ELR (cell line): ENCODE measurements at regions not wholly inside any gene's neighbourhood (a gene's known extent, or its start where the extent isn't known, plus 50 kb on each side); places are given as distances from the start of the nearest gene placed in this dataset.
"Not testable (repeated sequence)": the region's sequence is repeated elsewhere in the genome, so short reads cannot be mapped to it uniquely, and the experiment has no call there.

Experiments used
- DNase-seq: peaks from one replicate; pipeline ENCODE4 v3.0.0-alpha.2; 2015; ENCODE audit warnings: low read depth

- no peak for DNase-seq
These were observed 604.9 kb upstream of the CDH2 start for GRCh38 chr18:28781616-28782362.

- DNase-seq = no peak
These were observed 601.8 kb upstream of the CDH2 start for GRCh38 chr18:28778706-28779105.

DNA sequence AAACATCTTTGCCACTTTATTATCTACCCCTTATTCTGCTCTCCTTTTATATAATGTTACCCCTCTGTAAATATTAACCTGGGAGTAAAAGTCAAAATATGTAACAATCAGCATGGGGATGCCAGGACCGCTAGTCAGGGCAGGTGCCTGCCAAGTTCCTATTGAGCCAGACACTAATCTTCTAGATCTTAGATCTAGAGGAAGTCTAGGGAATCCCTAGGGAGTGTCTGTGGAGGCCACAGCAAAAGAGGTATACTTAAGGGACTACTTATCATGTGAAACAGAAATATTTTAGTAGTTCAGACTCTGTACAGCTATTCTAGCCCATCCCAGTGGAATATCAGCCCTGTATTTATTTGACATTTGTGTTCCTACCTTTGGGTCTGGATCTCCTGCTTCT lies 600.8 kb upstream of the CDH2 start:
- no peak for DNase-seq

DNA sequence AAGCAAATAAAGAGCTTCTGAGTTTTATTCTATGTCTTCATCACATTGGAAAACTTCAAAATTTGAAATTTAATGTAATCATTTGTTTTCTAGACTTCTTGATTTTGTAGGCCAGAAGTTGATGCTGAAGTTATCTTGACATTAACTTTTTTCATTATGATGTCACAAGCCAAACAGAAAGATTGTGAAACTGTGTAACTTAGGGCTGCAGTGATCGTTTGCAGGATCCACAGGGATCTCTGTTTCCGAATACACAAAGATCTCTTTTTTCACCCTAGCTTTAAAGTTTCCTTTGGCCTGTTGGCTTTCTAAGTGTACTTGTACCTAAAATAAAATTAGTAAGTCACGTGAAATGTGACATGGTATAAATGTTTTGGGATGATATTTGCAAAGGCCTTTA lies 594.9 kb upstream of the CDH2 start:
- peak; percentile 28 for DNase-seq

- DNase-seq = no peak
These were observed 592.1 kb upstream of the CDH2 start for GRCh38 chr18:28768791-28769768.

GRCh38 chr18:28767727-28768211 lies 590.8 kb upstream of the CDH2 start:
- DNase-seq = peak; percentile 76

- DNase-seq = peak; percentile 33
These were observed 590.3 kb upstream of the CDH2 start for GRCh38 chr18:28767201-28767600.

DNA sequence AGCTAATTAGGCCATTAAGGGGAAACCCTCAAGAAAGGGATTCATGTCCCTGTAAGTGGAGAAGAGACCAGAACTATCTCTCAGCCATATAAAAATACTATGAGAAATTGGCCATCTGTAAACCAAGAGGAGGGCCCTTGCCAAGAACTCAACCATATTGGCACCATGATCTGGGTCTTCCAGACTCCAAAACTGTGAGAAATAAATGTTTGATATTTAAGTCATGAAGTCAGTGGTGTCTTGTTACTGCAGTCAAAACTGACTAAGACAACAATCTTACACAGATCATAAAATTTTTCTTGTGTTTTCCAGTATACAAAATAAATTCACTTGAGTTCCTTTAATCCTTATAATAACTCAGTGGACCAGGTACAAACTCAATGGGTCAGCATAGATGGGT lies 589.8 kb upstream of the CDH2 start:
- DNase-seq = no peak

DNA sequence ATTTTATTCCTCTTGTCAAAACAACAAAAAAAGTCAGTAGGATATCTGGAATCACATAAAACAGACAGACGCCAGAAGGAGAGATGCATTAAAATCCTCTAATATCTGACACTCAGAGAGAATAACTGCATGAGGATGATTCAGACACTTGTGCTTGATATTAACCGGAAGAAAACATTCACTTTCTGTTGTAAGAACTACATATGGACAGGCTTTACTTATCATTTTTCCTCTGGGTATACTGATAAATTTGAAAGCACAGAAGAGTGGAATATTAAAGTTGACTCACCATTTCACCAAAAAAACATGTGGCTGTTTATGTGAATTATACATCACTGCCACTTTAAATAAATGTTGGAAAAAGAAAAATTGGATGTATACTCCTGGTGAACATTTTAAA lies 589.1 kb upstream of the CDH2 start:
- DNase-seq = peak; percentile 27

- no peak for DNase-seq
These were observed 583.4 kb upstream of the CDH2 start for GRCh38 chr18:28760299-28760698.

- DNase-seq = no peak
These were observed 580.6 kb upstream of the CDH2 start for GRCh38 chr18:28757466-28758008.

- no peak for DNase-seq
These were observed 566.2 kb upstream of the CDH2 start for GRCh38 chr18:28743115-28743514.

DNA sequence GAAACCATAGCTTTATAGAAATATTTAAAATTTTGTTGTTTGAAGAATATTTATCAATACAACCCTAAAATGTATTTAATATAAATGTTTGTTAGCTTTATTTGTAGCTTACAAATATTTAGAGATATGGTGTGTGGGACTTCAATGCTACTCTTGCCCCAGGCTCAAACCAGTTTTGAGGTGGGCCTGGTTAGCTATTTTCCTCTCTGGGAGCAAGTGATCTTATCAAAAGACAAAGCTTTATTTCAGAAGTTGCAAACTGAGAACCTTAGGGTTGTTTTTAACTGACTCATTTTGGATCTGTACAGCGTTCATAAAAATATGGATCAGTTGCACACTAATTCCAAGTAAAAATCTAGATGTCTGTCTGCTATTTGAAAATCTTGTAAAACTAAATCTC lies 563.6 kb upstream of the CDH2 start:
- DNase-seq = no peak

GRCh38 chr18:28736951-28737350 lies 560.0 kb upstream of the CDH2 start:
- DNase-seq = peak; percentile 46

DNA sequence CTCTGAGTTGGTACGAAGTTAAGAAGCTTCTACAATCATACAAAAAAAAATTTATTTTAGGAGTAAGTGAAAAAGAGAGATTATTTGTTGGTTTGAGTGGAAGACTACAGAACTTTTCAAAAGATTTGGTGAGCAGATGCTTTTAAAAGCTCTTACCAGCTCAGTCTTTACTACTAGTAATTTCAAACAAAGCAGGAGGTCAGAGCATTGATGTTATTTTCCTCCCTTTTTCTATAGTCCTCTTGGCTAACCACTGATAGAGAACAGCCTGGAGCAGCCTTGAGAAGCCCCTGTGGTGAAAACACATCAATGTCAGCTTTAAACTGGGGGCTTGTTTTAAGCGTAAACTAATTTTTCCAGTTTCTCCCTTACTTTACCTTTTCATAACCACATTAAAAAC lies 559.3 kb upstream of the CDH2 start:
- no peak for DNase-seq

GRCh38 chr18:28735731-28736130 lies 558.8 kb upstream of the CDH2 start:
- DNase-seq = peak; percentile 62

GRCh38 chr18:28729321-28729720 lies 552.4 kb upstream of the CDH2 start:
- DNase-seq = peak; percentile 80

DNA sequence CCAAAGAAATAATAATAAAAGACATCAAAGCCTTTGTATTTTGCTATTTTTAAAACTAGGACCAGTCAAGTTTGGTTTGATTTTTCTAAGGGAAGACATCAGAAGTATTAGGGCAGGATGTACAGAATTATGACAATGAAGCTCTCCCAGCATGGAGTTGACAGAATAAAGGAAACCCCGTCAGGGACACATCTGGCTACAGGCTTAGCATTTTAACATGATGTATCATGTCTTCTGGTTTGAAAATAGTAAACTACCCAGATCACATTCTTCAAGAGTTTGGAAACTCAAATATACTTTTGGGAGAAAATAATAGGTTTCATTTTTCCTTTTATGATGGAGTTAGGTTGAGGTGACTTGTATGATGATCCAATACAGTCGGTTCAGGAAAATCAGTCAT lies 552.0 kb upstream of the CDH2 start:
- DNase-seq = peak; percentile 54

GRCh38 chr18:28727189-28727588 lies 550.3 kb upstream of the CDH2 start:
- DNase-seq = not testable (repeated sequence)

- peak; percentile 82 for DNase-seq
These were observed 548.9 kb upstream of the CDH2 start for GRCh38 chr18:28725876-28726275.

DNA sequence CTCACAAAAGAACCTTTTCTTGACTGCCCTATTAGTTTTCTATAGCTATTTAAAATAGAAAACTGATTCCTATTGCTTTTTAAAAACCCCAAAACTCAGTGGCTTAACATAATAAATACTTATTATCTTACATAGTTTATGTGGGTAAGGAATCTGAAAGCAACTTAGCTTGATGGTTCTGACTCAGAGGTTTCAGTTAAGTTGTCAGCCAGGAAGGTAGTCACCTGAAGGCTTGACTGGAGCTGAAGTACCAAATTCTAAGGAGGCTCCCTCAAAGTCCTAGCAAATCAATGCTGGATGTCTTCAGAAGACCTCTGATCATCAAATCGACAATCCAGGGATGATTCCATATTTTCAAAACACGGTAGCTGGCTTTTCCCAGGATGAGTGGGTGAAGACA lies 546.6 kb upstream of the CDH2 start:
- peak; percentile 5 for DNase-seq

- DNase-seq = no peak
These were observed 541.8 kb upstream of the CDH2 start for GRCh38 chr18:28718696-28719095.

DNA sequence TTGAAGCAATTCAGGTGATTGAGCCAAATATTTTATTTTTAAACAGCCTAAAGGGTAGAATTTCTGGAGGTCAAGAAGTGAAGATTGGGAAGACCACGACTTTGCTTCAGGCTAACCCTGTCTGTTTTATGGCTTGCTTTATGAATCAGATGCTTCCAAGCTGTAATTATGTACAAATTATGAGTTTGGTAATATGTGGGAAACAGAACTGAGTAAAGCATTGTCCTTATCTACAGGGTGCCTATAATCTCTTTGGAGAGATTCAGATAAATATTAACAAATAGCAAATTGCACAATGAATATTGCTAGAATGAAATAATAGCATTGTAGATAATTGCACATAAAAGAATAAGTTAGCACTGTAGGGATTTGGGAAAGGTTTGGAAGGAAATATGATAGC lies 539.4 kb upstream of the CDH2 start:
- no peak for DNase-seq
